ENCODE measurements at regions not wholly inside any gene's neighbourhood (a gene's known extent, or its start where the extent isn't known, plus 50 kb on each side); places are given as distances from the start of the nearest gene placed in this dataset.

DNA sequence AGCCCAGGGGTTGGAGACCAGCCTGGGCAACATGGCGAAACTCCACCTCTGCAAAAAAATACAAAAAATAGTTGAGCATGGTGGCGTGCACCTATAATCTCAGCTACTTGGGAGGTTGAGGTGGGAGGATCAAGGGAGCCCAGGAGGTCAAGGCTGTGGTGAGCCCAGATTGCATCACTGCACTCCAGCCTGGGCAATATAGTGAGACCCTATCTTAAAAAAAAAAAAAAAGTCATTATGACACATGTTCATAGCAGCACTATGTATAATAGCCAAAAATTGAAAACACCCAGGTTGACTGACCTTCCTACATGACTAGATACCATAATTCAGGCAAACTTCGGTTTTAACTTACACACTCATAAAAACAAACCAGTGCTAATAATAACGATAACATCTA is 90.8 kb upstream of the RBPJ start:
- no peaks in the 10 kb centered on the region for H3K4me1 Mint-ChIP-seq (ENCODE audit: unreplicated experiment)
- no peaks in the 10 kb centered on the region for H3K27me3 Mint-ChIP-seq (ENCODE audit: unreplicated experiment)
- H3K36me3 Mint-ChIP-seq (ENCODE audit: low read depth, unreplicated experiment) = no peaks in the 10 kb centered on the region
- H3K4me3 Mint-ChIP-seq (ENCODE audit: unreplicated experiment) = no peak overlapping the region
- TF ChIP-seq, protein P1, sequence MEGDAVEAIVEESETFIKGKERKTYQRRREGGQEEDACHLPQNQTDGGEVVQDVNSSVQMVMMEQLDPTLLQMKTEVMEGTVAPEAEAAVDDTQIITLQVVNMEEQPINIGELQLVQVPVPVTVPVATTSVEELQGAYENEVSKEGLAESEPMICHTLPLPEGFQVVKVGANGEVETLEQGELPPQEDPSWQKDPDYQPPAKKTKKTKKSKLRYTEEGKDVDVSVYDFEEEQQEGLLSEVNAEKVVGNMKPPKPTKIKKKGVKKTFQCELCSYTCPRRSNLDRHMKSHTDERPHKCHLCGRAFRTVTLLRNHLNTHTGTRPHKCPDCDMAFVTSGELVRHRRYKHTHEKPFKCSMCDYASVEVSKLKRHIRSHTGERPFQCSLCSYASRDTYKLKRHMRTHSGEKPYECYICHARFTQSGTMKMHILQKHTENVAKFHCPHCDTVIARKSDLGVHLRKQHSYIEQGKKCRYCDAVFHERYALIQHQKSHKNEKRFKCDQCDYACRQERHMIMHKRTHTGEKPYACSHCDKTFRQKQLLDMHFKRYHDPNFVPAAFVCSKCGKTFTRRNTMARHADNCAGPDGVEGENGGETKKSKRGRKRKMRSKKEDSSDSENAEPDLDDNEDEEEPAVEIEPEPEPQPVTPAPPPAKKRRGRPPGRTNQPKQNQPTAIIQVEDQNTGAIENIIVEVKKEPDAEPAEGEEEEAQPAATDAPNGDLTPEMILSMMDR (IDR thresholded peaks at IDR 0.05; ENCODE audit: unreplicated experiment) = no peak
- DNase-seq (ENCODE audit: low spot score) = no peak
- no peaks in the 10 kb centered on the region for H3K9me3 Mint-ChIP-seq (ENCODE audit: unreplicated experiment)
- no peak overlapping the region for H3K27ac Mint-ChIP-seq (ENCODE audit: unreplicated experiment)

DNA sequence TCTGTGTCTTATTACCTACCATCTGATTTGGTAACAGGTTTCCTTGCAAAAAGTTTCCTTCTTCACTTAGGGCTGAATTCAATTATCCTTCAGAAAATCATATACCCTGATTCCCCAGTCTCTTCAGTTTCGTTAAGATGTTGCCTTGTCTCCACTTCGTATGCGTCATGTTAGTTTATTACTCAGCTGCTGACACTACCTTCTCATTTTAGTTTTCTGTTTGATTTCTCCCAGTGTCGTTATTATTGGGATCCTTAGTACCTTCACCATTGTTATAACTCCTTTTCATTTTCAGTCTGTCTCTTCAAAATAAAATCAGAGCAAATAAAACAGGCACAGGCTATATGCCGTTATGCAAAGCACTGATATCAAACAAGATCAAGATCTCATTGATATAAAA is 87.5 kb upstream of the RBPJ start:
- Mint-ChIP-seq H3K4me3 (ENCODE audit: unreplicated experiment) (no peak overlapping the region), H3K27ac (ENCODE audit: unreplicated experiment) (no peak overlapping the region), H3K9me3 (ENCODE audit: unreplicated experiment) (no peaks in the 10 kb centered on the region), H3K4me1 (ENCODE audit: unreplicated experiment) (peaks cover under 1% of the 10 kb centered on the region), H3K36me3 (ENCODE audit: low read depth, unreplicated experiment) (no peaks in the 10 kb centered on the region), H3K27me3 (ENCODE audit: unreplicated experiment) (no peaks in the 10 kb centered on the region)
- TF ChIP-seq, protein P1 (IDR thresholded peaks at IDR 0.05; ENCODE audit: unreplicated experiment) = no peak
- DNase-seq (ENCODE audit: low spot score) = no peak

DNA sequence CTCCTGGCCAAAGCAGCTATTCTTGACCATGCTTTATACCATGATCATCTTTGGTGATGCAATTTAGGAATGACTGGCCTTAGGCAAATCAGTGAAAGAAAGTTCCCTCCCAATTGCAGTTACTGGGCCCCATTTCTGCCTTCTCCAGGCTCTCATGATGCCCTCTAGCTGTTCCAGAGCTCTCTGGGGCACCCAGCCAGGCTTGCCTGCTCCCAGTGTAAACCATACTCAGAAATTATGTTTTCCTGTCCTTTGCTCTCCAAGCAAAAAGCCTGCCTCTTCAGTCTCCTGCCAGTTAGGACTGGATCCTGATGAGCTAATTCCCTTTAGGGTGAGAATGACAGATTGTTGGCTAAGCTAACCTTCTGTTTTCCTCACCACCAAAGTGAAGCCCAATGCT is 85.3 kb upstream of the RBPJ start:
- TF ChIP-seq, protein P1 (IDR thresholded peaks at IDR 0.05; ENCODE audit: unreplicated experiment) = no peak
- DNase-seq (ENCODE audit: low spot score) = no peak
- no peaks in the 10 kb centered on the region for H3K27me3 Mint-ChIP-seq (ENCODE audit: unreplicated experiment)
- no peaks in the 10 kb centered on the region for H3K9me3 Mint-ChIP-seq (ENCODE audit: unreplicated experiment)
- H3K4me1 Mint-ChIP-seq (ENCODE audit: unreplicated experiment) = peaks cover 11% of the 10 kb centered on the region
- H3K36me3 Mint-ChIP-seq (ENCODE audit: low read depth, unreplicated experiment) = no peaks in the 10 kb centered on the region
- H3K27ac Mint-ChIP-seq (ENCODE audit: unreplicated experiment) = no peak overlapping the region
- no peak overlapping the region for H3K4me3 Mint-ChIP-seq (ENCODE audit: unreplicated experiment)

DNA sequence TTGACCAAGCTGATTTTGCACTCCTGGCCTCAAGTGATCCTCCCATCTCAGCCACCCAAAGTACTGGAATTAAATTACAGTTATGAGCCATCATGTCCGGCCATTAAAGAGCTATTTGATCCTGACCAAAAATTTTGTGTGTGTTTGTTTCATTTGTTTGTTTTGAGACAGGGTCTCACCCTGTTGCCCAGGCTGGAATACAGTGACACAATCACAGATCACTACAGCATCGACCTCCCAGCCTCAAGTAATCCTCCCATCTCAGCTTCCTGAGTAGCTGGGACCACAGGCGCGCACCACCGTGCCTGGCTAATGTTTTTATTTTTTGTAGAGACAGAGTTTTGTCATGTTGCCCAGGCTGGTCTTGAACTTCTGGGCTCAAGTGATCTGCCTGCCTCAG is 82.9 kb upstream of the RBPJ start:
- Mint-ChIP-seq H3K36me3 (ENCODE audit: low read depth, unreplicated experiment) (no peaks in the 10 kb centered on the region), H3K4me3 (ENCODE audit: unreplicated experiment) (no peak overlapping the region), H3K4me1 (ENCODE audit: unreplicated experiment) (peaks cover 11% of the 10 kb centered on the region), H3K27ac (ENCODE audit: unreplicated experiment) (no peak overlapping the region), H3K27me3 (ENCODE audit: unreplicated experiment) (no peaks in the 10 kb centered on the region), H3K9me3 (ENCODE audit: unreplicated experiment) (no peaks in the 10 kb centered on the region)
- TF ChIP-seq, protein P1 (IDR thresholded peaks at IDR 0.05; ENCODE audit: unreplicated experiment) = no peak
- no peak for DNase-seq (ENCODE audit: low spot score)

- no peaks in the 10 kb centered on the region for H3K9me3 Mint-ChIP-seq (ENCODE audit: unreplicated experiment)
- no peaks in the 10 kb centered on the region for H3K27me3 Mint-ChIP-seq (ENCODE audit: unreplicated experiment)
- H3K4me3 Mint-ChIP-seq (ENCODE audit: unreplicated experiment) = no peak overlapping the region
- TF ChIP-seq, protein P1 (IDR thresholded peaks at IDR 0.05; ENCODE audit: unreplicated experiment) = no peak
- H3K36me3 Mint-ChIP-seq (ENCODE audit: low read depth, unreplicated experiment) = no peaks in the 10 kb centered on the region
- peaks cover 11% of the 10 kb centered on the region for H3K4me1 Mint-ChIP-seq (ENCODE audit: unreplicated experiment)
- DNase-seq (ENCODE audit: low spot score) = no peak
- no peak overlapping the region for H3K27ac Mint-ChIP-seq (ENCODE audit: unreplicated experiment)
Observed at GRCh38 chr4:26238426-26238777, 82.4 kb upstream of the RBPJ start.

All from endothelial cell (in vitro differentiated cells).